ENCODE measurements at regions not wholly inside any gene's neighbourhood (a gene's known extent, or its start where the extent isn't known, plus 50 kb on each side); places are given as distances from the start of the nearest gene placed in this dataset.

- no peaks in the 10 kb centered on the region for H3K4me1 ChIP-seq (ENCODE audit: insufficient read depth, insufficient read length)
- no peak overlapping the region for H3K4me3 ChIP-seq (ENCODE audit: insufficient read length, low read depth)
- TF ChIP-seq YY1 (IDR thresholded peaks at IDR 0.05; ENCODE audit: insufficient read depth, insufficient read length) (no peak), ZNF274 (IDR thresholded peaks at IDR 0.05; ENCODE audit: low read depth, low read length) (no peak)
- no peaks in the 10 kb centered on the region for H3K36me3 ChIP-seq (ENCODE audit: insufficient read depth, insufficient read length, low read length)
- H3K27me3 ChIP-seq (ENCODE audit: insufficient read depth, insufficient read length): no peaks in the 10 kb centered on the region
- no peak overlapping the region for H3K9ac ChIP-seq (ENCODE audit: insufficient read length, low read depth)
- peaks cover 11% of the 10 kb centered on the region for H3K9me3 ChIP-seq (ENCODE audit: insufficient read depth, low read length)
- DNase-seq (ENCODE audit: low read depth, low spot score): no peak
Measured at GRCh38 chr1:116308276-116308675, 64.8 kb upstream of the ATP1A1 start.

DNA sequence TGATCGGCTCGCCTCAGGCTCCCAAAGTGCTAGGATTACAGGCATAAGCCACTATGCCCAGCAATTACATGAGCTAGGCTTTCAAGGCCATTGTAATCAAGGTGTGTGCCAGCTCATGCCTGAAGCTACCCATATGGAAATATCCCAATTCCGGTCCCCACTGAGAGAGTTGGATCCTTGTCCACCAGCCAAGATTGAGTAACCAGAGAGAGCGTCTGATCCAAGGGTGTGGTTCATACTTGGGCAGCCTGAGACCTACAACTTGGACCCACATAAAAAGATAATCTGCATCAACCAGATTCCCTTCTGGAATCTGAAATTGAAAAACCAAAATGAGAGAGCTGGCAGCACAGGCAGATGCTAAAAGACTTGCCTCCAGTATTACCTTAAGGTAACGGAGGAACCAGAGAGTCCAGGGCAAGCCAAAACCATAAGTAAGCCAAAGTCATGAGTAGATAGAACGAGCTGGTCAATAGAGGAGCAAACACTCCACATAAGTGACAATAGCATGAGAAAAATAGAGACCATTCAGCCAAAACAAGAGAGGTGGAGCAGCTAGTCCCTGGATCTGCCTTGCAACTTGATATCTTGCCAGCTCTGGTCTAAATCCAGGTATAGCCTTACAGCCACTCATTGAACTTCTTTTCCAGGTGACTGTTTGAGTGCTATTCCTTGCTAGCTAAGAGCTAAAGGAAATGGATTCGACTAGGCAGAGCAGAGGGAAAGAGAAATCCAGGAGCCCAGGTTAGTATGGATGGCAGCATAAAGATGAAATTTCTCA, 63.8 kb upstream of the ATP1A1 start:
- Histone ChIP-seq H3K27me3 (ENCODE audit: insufficient read depth, insufficient read length) (no peaks in the 10 kb centered on the region), H3K4me3 (ENCODE audit: insufficient read length, low read depth) (no peak overlapping the region), H3K4me1 (ENCODE audit: insufficient read depth, insufficient read length) (no peaks in the 10 kb centered on the region), H3K9me3 (ENCODE audit: insufficient read depth, low read length) (peaks cover 7% of the 10 kb centered on the region), H3K9ac (ENCODE audit: insufficient read length, low read depth) (no peak overlapping the region), H3K36me3 (ENCODE audit: insufficient read depth, insufficient read length, low read length) (no peaks in the 10 kb centered on the region)
- TF ChIP-seq SUZ12 (IDR thresholded peaks at IDR 0.05; ENCODE audit: extremely low read depth, insufficient read depth, insufficient read length) (no peak), ZNF274 (IDR thresholded peaks at IDR 0.05; ENCODE audit: low read depth, low read length) (no peak), YY1 (IDR thresholded peaks at IDR 0.05; ENCODE audit: insufficient read depth, insufficient read length) (no peak)
- no peak for DNase-seq (ENCODE audit: low read depth, low spot score)

DNA sequence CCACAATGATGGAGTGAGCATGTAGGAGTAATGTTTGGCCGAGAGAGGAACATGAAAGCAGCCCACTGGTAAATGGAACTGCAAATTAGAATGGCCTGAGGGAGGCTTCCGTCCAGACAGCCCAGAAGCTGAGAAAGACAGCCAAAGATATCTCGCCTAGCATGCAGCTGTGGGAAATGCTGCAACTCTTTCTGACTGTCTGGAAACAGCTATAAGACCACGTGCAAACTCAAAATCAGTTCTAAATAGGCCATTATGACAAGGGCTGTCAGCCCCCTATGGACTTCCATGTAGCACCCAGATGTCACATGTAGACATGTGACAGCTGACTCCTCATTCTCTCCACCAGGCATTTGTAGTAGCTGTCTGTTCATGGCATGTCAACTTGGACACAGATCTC, 62.9 kb upstream of the ATP1A1 start:
- DNase-seq (ENCODE audit: low read depth, low spot score): no peak
- no peaks in the 10 kb centered on the region for H3K36me3 ChIP-seq (ENCODE audit: insufficient read depth, insufficient read length, low read length)

GRCh38 chr1:116311193-116311592, 61.9 kb upstream of the ATP1A1 start:
- Histone ChIP-seq H3K4me1 (ENCODE audit: insufficient read depth, insufficient read length) (no peaks in the 10 kb centered on the region), H3K9ac (ENCODE audit: insufficient read length, low read depth) (no peak overlapping the region), H3K4me3 (ENCODE audit: insufficient read length, low read depth) (no peak overlapping the region), H3K27me3 (ENCODE audit: insufficient read depth, insufficient read length) (no peaks in the 10 kb centered on the region), H3K36me3 (ENCODE audit: insufficient read depth, insufficient read length, low read length) (no peaks in the 10 kb centered on the region), H3K9me3 (ENCODE audit: insufficient read depth, low read length) (no peaks in the 10 kb centered on the region)
- no peak for DNase-seq (ENCODE audit: low read depth, low spot score)
- TF ChIP-seq SUZ12 (IDR thresholded peaks at IDR 0.05; ENCODE audit: extremely low read depth, insufficient read depth, insufficient read length): no peak
- TF ChIP-seq ZNF274 (IDR thresholded peaks at IDR 0.05; ENCODE audit: low read depth, low read length): no peak

More for the DNA sequence above, 62.9 kb upstream of the ATP1A1 start:
- Histone ChIP-seq H3K9me3 (ENCODE audit: insufficient read depth, low read length) (no peaks in the 10 kb centered on the region; the same call in 1 of the 2 replicates), H3K9ac (ENCODE audit: insufficient read length, low read depth) (no peak overlapping the region), H3K27me3 (ENCODE audit: insufficient read depth, insufficient read length) (no peaks in the 10 kb centered on the region), H3K4me1 (ENCODE audit: insufficient read depth, insufficient read length) (no peaks in the 10 kb centered on the region), H3K4me3 (ENCODE audit: insufficient read length, low read depth) (no peak overlapping the region)
- TF ChIP-seq ZNF274 (IDR thresholded peaks at IDR 0.05; ENCODE audit: low read depth, low read length) (no peak), YY1 (IDR thresholded peaks at IDR 0.05; ENCODE audit: insufficient read depth, insufficient read length) (no peak), SUZ12 (IDR thresholded peaks at IDR 0.05; ENCODE audit: extremely low read depth, insufficient read depth, insufficient read length) (no peak)

DNA sequence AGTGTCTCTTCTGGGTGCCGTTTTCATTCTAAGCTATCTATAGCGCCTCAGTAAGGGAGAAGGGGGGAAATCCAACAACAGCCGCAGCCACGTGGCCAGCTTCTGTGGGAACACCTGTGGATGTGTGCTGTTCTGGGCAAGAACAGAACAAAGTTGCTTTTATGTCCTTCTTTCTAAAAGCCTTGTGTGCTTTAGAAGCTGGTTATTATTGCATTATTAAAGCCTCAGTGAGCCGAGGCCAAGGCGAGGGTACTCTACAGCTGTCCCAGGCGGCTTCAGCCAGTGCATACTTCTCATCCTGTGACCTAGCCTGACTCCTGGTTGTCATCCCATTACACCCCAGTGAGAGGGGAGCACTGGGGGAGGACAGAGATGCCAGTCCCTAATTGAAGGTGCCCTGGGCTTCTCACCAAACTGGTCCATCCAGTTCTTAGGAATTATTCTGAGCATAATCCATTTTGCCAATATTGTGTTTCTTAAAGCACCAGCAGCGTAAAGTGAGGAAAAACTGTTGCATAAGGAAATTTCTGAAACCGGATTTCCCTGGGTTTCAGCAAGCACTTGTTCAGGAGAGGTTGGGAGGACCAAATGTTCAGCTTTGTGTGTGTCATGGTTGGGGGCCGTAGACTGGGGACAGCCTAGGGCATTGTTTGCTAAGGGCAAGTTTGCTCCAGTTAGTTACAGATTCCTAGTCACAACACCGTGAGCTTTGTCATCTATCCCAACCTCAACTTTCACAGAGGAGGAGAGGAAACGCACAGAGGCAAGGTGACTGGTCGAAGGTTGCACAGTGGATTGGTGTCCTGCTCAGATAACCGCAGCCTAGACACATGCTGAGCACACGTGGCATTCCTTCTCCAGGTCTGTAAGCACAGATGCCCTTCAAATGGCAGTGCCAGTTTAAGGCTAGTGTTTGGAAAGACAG, 61.0 kb upstream of the ATP1A1 start:
- DNase-seq (ENCODE audit: low read depth, low spot score): no peak
- H3K4me3 ChIP-seq (ENCODE audit: insufficient read length, low read depth): no peak overlapping the region
- no peak for TF ChIP-seq YY1 (IDR thresholded peaks at IDR 0.05; ENCODE audit: insufficient read depth, insufficient read length)
- TF ChIP-seq ZNF274 (IDR thresholded peaks at IDR 0.05; ENCODE audit: low read depth, low read length): no peak
- TF ChIP-seq SUZ12 (IDR thresholded peaks at IDR 0.05; ENCODE audit: extremely low read depth, insufficient read depth, insufficient read length): no peak
- no peaks in the 10 kb centered on the region for H3K27me3 ChIP-seq (ENCODE audit: insufficient read depth, insufficient read length)
- no peaks in the 10 kb centered on the region for H3K36me3 ChIP-seq (ENCODE audit: insufficient read depth, insufficient read length, low read length)
- no peak overlapping the region for H3K9ac ChIP-seq (ENCODE audit: insufficient read length, low read depth)
- no peaks in the 10 kb centered on the region for H3K9me3 ChIP-seq (ENCODE audit: insufficient read depth, low read length)
- no peaks in the 10 kb centered on the region for H3K4me1 ChIP-seq (ENCODE audit: insufficient read depth, insufficient read length)

DNA sequence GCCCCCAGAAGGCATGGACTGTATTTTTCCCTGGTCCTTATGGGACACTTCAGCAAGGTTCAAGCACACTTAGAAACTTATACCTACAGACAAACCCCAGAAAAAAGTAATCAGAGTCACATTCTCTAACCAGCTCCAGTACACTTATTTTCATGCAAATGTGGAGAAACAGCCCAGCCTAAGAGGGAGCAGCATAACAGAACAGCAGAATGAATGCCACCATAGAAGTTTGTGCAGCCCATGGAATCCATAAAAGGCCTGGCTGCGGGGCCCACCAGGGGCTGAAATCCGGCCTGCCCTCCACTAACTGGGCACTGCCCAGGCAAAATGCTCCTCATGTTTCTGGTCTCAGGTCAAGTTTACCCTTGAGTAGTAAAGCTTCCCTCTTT, 60.4 kb upstream of the ATP1A1 start:
- no peak overlapping the region for H3K4me3 ChIP-seq (ENCODE audit: insufficient read length, low read depth)
- H3K9ac ChIP-seq (ENCODE audit: insufficient read length, low read depth): no peak overlapping the region
- no peaks in the 10 kb centered on the region for H3K27me3 ChIP-seq (ENCODE audit: insufficient read depth, insufficient read length)
- DNase-seq (ENCODE audit: low read depth, low spot score): no peak
- TF ChIP-seq SUZ12 (IDR thresholded peaks at IDR 0.05; ENCODE audit: extremely low read depth, insufficient read depth, insufficient read length): no peak
- no peak for TF ChIP-seq ZNF274 (IDR thresholded peaks at IDR 0.05; ENCODE audit: low read depth, low read length)
- TF ChIP-seq YY1 (IDR thresholded peaks at IDR 0.05; ENCODE audit: insufficient read depth, insufficient read length): no peak
- no peaks in the 10 kb centered on the region for H3K9me3 ChIP-seq (ENCODE audit: insufficient read depth, low read length)
- H3K4me1 ChIP-seq (ENCODE audit: insufficient read depth, insufficient read length): no peaks in the 10 kb centered on the region
- H3K36me3 ChIP-seq (ENCODE audit: insufficient read depth, insufficient read length, low read length): no peaks in the 10 kb centered on the region

DNA sequence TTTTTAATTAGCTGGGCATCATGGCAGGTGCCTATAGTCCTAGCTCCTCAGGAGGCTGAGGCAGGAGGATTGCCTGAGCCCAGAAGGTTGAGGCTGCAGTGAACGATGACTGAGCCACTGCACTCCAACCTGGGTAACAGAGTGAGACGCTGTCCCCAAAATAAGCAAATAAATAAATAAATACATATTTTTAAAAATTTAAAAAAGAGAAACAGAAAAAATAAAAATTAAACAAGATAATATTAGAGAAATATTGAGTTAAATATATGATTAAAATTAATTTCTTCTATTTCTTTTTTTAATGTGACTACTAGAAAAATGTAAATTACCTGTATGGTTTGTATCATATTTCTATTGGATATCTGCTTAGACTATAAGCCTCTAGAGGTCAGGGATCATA, 59.3 kb upstream of the ATP1A1 start:
- DNase-seq (ENCODE audit: low read depth, low spot score): no peak
- Histone ChIP-seq H3K4me1 (ENCODE audit: insufficient read depth, insufficient read length) (no peaks in the 10 kb centered on the region), H3K9ac (ENCODE audit: insufficient read length, low read depth) (no peak overlapping the region), H3K9me3 (ENCODE audit: insufficient read depth, low read length) (no peaks in the 10 kb centered on the region), H3K36me3 (ENCODE audit: insufficient read depth, insufficient read length, low read length) (no peaks in the 10 kb centered on the region), H3K27me3 (ENCODE audit: insufficient read depth, insufficient read length) (no peaks in the 10 kb centered on the region), H3K4me3 (ENCODE audit: insufficient read length, low read depth) (no peak overlapping the region)
- no peak for TF ChIP-seq ZNF274 (IDR thresholded peaks at IDR 0.05; ENCODE audit: low read depth, low read length)
- TF ChIP-seq YY1 (IDR thresholded peaks at IDR 0.05; ENCODE audit: insufficient read depth, insufficient read length): no peak
- no peak for TF ChIP-seq SUZ12 (IDR thresholded peaks at IDR 0.05; ENCODE audit: extremely low read depth, insufficient read depth, insufficient read length)

All from NT2/D1 (cell line).